GM23248 (cell line): ENCODE measurements at regions not wholly inside any gene's neighbourhood (a gene's known extent, or its start where the extent isn't known, plus 50 kb on each side); places are given as distances from the start of the nearest gene placed in this dataset.
A peak's percentile ranks its signal among the peaks of the same experiment; 100 is the strongest.

Experiments
- DNase-seq: peaks from one replicate; pipeline ENCODE4 v3.0.0-alpha.2; 2015
- H2AFZ ChIP-seq: fragments of 200-600 bp; sonication (generic); 2 replicates; pipeline ENCODE4 v1.6.1; 2016; ENCODE audit warnings: antibody characterized with exemption
- H3F3A ChIP-seq: fragments of 200-600 bp; sonication (generic); 2 replicates; pipeline ENCODE4 v1.6.1; 2016; ENCODE audit warnings: mild to moderate bottlenecking, antibody characterized with exemption, mixed run types; ENCODE audit not compliant: insufficient read depth
- H3K27ac ChIP-seq: fragments of 200-600 bp; sonication (generic); 2 replicates; pipeline ENCODE4 v1.5.1; 2016; ENCODE audit warnings: mild to moderate bottlenecking
- H3K27me3 ChIP-seq: fragments of 200-600 bp; sonication (generic); replicated peaks from 2 replicates; pipeline ENCODE4 v1.6.1; 2016; ENCODE audit warnings: mild to moderate bottlenecking; ENCODE audit not compliant: insufficient read depth
- H3K36me3 ChIP-seq: fragments of 200-600 bp; sonication (generic); 2 replicates; pipeline ENCODE4 v1.6.1; 2016; ENCODE audit warnings: low read depth, mild to moderate bottlenecking
- H3K4me1 ChIP-seq: fragments of 200-600 bp; sonication (generic); 2 replicates; pipeline ENCODE4 v1.6.1; 2016; ENCODE audit warnings: mild to moderate bottlenecking; ENCODE audit not compliant: insufficient read depth
- H3K4me2 ChIP-seq: fragments of 200-600 bp; sonication (generic); one replicate; pipeline ENCODE4 v1.6.1; 2016; ENCODE audit warnings: mild to moderate bottlenecking; ENCODE audit not compliant: unreplicated experiment
- H3K4me3 ChIP-seq: fragments of 200-600 bp; sonication (generic); 2 replicates; pipeline ENCODE4 v1.5.1; 2016; ENCODE audit warnings: mild to moderate bottlenecking
- H3K79me2 ChIP-seq: fragments of 200-600 bp; sonication (generic); 2 replicates; pipeline ENCODE4 v1.6.1; 2016; ENCODE audit warnings: mild to moderate bottlenecking; ENCODE audit not compliant: insufficient read depth
- H3K9ac ChIP-seq: fragments of 200-600 bp; sonication (generic); 2 replicates; pipeline ENCODE4 v1.6.1; 2016; ENCODE audit warnings: mild to moderate bottlenecking
- H3K9me2 ChIP-seq: fragments of 200-600 bp; sonication (generic); 2 replicates; pipeline ENCODE4 v1.6.1; 2016; ENCODE audit warnings: mixed run types, mild to moderate bottlenecking, moderate library complexity; ENCODE audit not compliant: insufficient read depth
- H3K9me3 ChIP-seq: fragments of 200-600 bp; sonication (generic); one replicate; pipeline ENCODE4 v1.6.1; 2017; ENCODE audit warnings: low read depth
- H4K20me1 ChIP-seq: fragments of 200-600 bp; sonication (generic); 2 replicates; pipeline ENCODE4 v1.6.0; 2016; ENCODE audit not compliant: insufficient read depth
- EZH2 ChIP-seq: fragments of 200-600 bp; sonication (generic); IDR thresholded peaks from 2 replicates; pipeline ENCODE4 v1.6.1; 2018; ENCODE audit warnings: antibody characterized with exemption, mild to moderate bottlenecking; ENCODE audit not compliant: insufficient read depth, poor library complexity, severe bottlenecking
- EZH2phosphoT487 ChIP-seq: fragments of 200-600 bp; sonication (generic); IDR thresholded peaks from 2 replicates; pipeline ENCODE4 v1.6.1; 2018; ENCODE audit warnings: antibody characterized with exemption, moderate library complexity, mild to moderate bottlenecking, low read depth; ENCODE audit not compliant: insufficient read depth
- WGBS, 2 experiments: methylation state at CpG; one replicate each; pipeline ENCODE4 v1.1.6; 2015 to 2017; ENCODE audit warnings: low lambda C conversion rate in 2 of 2, low coverage in 1 of 2; ENCODE audit errors: missing lambda C conversion rate in 2 of 2; 5-methylcytosine and 5-hydroxymethylcytosine counted together
- in situ Hi-C: fragments of 300-500 bp; cut with MboI; formaldehyde crosslinking; loops from 2 replicates; pipeline ENCODE4 v1.15.0; 2020

DNA sequence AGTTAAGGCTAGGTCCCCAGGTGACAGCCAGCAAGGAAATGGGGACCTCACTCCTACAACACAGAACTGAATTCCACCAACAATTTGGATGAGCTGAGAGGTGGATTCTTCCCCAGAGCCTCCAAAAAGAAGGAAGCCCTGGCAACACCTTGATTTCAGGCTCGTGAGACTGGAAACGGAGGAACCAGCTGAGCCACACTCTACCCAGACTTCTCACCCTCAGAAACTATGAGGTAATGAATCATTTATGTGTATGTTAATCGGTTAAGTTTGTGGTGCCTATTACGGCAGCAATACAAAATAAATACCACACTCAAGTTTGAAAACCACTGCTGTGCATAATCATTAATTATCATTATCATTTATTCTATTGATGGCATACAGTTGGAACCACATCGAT lies 532.4 kb upstream of the ANKRD30A start:
- no peak overlapping the region for H2AFZ ChIP-seq
- no peaks in the 10 kb centered on the region for H3K27me3 ChIP-seq
- H3K9me2 ChIP-seq: no peaks in the 10 kb centered on the region
- no peaks in the 10 kb centered on the region for H3F3A ChIP-seq
- H3K27ac ChIP-seq: no peak overlapping the region
- H3K4me1 ChIP-seq: no peaks in the 10 kb centered on the region
- DNase-seq: no peak
- 86 to 88% methylated on average over 5 of the region's 5 CpGs for WGBS, 2 experiments
- no peak overlapping the region for H3K4me2 ChIP-seq
- no peaks in the 10 kb centered on the region for H3K9me3 ChIP-seq
- H3K36me3 ChIP-seq: no peaks in the 10 kb centered on the region
- no peak overlapping the region for H3K4me3 ChIP-seq
- no peak for TF ChIP-seq EZH2phosphoT487
- no peak for TF ChIP-seq EZH2
- H3K9ac ChIP-seq: no peak overlapping the region
- no peaks in the 10 kb centered on the region for H4K20me1 ChIP-seq
- H3K79me2 ChIP-seq: no peaks in the 10 kb centered on the region
- in situ Hi-C loops: no loop called here

DNA sequence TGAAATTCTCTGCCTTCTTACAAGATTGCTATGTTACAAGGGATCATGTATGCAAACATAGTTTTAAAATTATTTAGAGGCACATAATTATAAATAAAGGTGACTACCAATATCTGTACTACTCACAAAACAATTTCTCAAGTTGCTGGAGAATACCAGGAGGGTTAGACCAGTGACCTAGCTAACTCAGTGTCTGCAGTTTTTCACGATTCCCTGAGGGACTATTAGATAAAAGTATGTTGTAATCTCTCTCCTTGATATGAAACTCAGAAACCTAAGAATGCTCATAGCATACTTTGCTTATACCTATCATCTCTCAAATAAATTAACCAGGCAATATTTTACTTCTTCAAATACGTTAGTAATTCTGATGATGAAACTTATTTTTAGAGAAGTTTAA lies 534.0 kb upstream of the ANKRD30A start:
- Histone ChIP-seq H3K4me2 (no peak overlapping the region), H3K9me3 (no peaks in the 10 kb centered on the region), H3K36me3 (no peaks in the 10 kb centered on the region), H3K27me3 (no peaks in the 10 kb centered on the region), H2AFZ (no peak overlapping the region), H3K79me2 (no peaks in the 10 kb centered on the region), H3K9me2 (no peaks in the 10 kb centered on the region), H3K9ac (no peak overlapping the region), H3K4me3 (no peak overlapping the region), H3K27ac (no peak overlapping the region), H3K4me1 (no peaks in the 10 kb centered on the region), H4K20me1 (no peaks in the 10 kb centered on the region), H3F3A (no peaks in the 10 kb centered on the region)
- in situ Hi-C loops: no loop called here
- 93 to 98% methylated on average over 2 of the region's 2 CpGs for WGBS, 2 experiments
- no peak for DNase-seq
- TF ChIP-seq EZH2phosphoT487 (no peak), EZH2 (no peak)

DNA sequence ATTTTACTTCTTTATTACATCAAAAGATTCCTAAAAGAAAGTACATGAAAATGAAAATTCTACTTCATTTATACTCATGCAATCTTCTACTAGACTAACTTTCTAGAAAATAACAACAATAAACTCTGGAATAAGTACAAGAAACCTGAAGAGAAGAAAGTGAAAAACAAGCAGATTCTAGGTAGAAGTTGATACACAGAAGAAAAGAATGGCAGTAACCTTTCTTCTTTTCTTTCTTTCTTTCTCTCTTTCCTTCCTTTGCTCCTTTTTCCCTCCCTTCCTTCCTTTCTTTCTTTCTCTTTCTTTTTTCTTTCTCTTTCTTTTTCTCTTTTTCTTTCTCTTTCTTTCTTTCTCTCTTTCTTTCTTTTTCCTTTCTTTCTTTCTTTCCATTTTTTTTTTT lies 541.7 kb upstream of the ANKRD30A start:
- Histone ChIP-seq H3K27ac (no peak overlapping the region), H3K9me3 (no peaks in the 10 kb centered on the region), H2AFZ (no peak overlapping the region), H3K79me2 (no peaks in the 10 kb centered on the region), H3K9me2 (no peaks in the 10 kb centered on the region), H3K9ac (no peak overlapping the region), H3K36me3 (no peaks in the 10 kb centered on the region), H3K4me1 (peaks cover 5% of the 10 kb centered on the region; the same call in 1 of the 2 replicates), H4K20me1 (no peaks in the 10 kb centered on the region), H3K27me3 (no peaks in the 10 kb centered on the region), H3K4me2 (no peak overlapping the region), H3F3A (no peaks in the 10 kb centered on the region), H3K4me3 (no peak overlapping the region)
- in situ Hi-C loops: no loop called here
- TF ChIP-seq EZH2phosphoT487: no peak
- no peak for TF ChIP-seq EZH2
- no peak for DNase-seq

GRCh38 chr10:36581237-36581636 lies 544.2 kb upstream of the ANKRD30A start:
- in situ Hi-C loops: no loop called here
- H3K79me2 ChIP-seq: no peaks in the 10 kb centered on the region
- no peak overlapping the region for H2AFZ ChIP-seq
- no peaks in the 10 kb centered on the region for H3K36me3 ChIP-seq
- H3K27ac ChIP-seq: no peak overlapping the region
- H3K27me3 ChIP-seq: no peaks in the 10 kb centered on the region
- no peaks in the 10 kb centered on the region for H4K20me1 ChIP-seq
- H3K9ac ChIP-seq: no peak overlapping the region
- peaks cover 23% of the 10 kb centered on the region for H3K4me1 ChIP-seq
- peaks cover 11% of the 10 kb centered on the region; the same call in 1 of the 2 replicates for H3F3A ChIP-seq
- no peaks in the 10 kb centered on the region for H3K9me3 ChIP-seq
- H3K9me2 ChIP-seq: no peaks in the 10 kb centered on the region
- H3K4me3 ChIP-seq: no peak overlapping the region
- DNase-seq: no peak
- 87 to 96% methylated on average over 2 of the region's 2 CpGs for WGBS, 2 experiments
- H3K4me2 ChIP-seq: no peak overlapping the region
- TF ChIP-seq EZH2 (no peak), EZH2phosphoT487 (no peak)

GRCh38 chr10:36578306-36578705 lies 547.1 kb upstream of the ANKRD30A start:
- TF ChIP-seq EZH2 (no peak), EZH2phosphoT487 (0 out of 2 replicates have a peak, but pooled peaks have one; percentile 22)
- WGBS, 2 experiments: 11 to 17% methylated on average over 5 of the region's 5 CpGs

More at GRCh38 chr10:36578306-36578705, 547.1 kb upstream of the ANKRD30A start:
- peak; percentile 73 for DNase-seq
- H3K27me3 ChIP-seq: no peaks in the 10 kb centered on the region
- no peaks in the 10 kb centered on the region for H3K36me3 ChIP-seq
- H3K9me3 ChIP-seq: no peaks in the 10 kb centered on the region
- H4K20me1 ChIP-seq: no peaks in the 10 kb centered on the region
- no peak overlapping the region for H3K9ac ChIP-seq
- in situ Hi-C loops: no loop called here
- no peak overlapping the region for H3K4me2 ChIP-seq
- H3F3A ChIP-seq: peaks cover 23% of the 10 kb centered on the region; the same call in 1 of the 2 replicates
- H3K9me2 ChIP-seq: no peaks in the 10 kb centered on the region
- H2AFZ ChIP-seq: no peak overlapping the region
- peak overlapping the region; percentile 47 for H3K27ac ChIP-seq
- no peaks in the 10 kb centered on the region for H3K79me2 ChIP-seq
- H3K4me3 ChIP-seq: no peak overlapping the region
- peaks cover 38% of the 10 kb centered on the region for H3K4me1 ChIP-seq
